ENCODE measurements at regions not wholly inside any gene's neighbourhood (a gene's known extent, or its start where the extent isn't known, plus 50 kb on each side); places are given as distances from the start of the nearest gene placed in this dataset.
A peak's percentile ranks its signal among the peaks of the same experiment; 100 is the strongest.
"Not testable (repeated sequence)": the region's sequence is repeated elsewhere in the genome, so short reads cannot be mapped to it uniquely, and the experiment has no call there.

- not testable (repeated sequence) for H3K36me3 Mint-ChIP-seq; H3K4me3 Mint-ChIP-seq; H3K27ac Mint-ChIP-seq; H3K9me3 Mint-ChIP-seq; ATAC-seq (replicated peaks); DNase-seq; H3K4me1 Mint-ChIP-seq
- H3K27me3 Mint-ChIP-seq = peaks cover 5 to 17% of the 10 kb centered on the region in 2 donors
These were observed 65.3 kb upstream of the PRR5 start for GRCh38 chr22:44636502-44637206.

DNA sequence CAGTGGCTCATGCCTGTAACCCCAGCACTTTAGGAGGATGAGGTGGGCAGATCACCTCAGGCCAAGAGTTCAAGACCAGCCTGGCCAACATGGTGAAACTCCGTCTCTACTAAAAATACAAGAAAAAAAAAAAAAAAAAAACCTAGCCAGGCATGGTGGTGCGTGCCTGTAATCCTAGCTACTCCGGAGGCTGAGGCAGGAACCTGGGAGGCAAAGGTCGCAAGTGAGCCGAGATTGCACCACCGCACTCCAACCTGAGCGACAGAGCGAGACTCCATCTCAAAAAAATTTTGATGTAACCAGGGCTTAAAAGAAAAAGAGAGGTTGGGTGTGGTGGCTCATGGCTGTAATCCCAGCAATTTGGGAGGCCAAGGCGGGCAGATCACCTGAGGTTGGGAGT, 66.4 kb upstream of the PRR5 start:
- DNase-seq; H3K27ac Mint-ChIP-seq; H3K9me3 Mint-ChIP-seq; H3K4me1 Mint-ChIP-seq; H3K4me3 Mint-ChIP-seq; ATAC-seq (replicated peaks); H3K36me3 Mint-ChIP-seq: not testable (repeated sequence)
- peaks cover 5 to 16% of the 10 kb centered on the region in 2 donors for H3K27me3 Mint-ChIP-seq

DNA sequence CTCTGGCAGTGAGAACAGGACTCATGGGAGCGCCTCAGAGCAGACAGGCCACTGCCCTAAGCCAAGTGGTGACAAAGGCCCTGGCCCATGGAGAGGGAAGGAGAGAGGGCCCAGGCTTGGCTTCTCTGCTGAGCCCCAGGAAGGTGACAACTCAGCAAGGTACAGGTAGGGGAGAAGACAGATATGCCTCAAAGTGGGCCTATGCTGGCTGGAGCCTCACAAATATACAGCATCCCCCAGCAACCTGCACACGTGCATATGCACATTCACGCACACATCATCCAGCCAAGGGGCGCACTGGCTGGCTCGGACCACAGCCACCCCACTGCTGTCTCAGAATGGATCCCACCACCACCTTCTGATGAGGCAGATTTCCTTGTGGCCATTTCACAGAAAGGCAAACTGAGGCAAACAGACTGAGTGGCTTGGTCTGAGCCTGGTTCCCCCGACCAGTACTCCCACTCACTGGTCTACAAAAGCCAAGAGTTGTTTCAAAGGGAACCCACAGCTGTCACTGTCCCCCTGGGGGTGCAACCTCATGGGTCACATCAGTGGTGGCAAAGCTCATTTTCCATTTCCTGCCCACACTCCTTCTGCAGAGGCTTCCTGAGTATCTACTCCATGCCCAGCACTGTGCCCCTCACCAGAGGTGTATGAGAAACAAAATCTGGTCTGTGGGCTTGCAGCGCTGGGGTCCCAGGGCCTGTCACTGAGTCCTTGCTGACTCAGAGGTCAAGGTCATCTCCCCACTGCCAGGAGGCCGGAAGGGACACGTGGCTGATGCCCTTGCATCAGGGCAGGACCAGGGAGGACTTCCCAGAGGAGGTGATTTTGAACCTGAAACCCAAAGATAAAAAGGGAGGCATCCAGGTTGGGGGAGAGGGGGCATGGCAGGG, 67.3 kb upstream of the PRR5 start:
- Mint-ChIP-seq H3K27ac (peak overlapping the region; percentile 6), H3K9me3 (peaks cover 4 to 6% of the 10 kb centered on the region in 2 donors), H3K4me1 (peaks cover 3 to 5% of the 10 kb centered on the region in 2 donors), H3K4me3 (no peak overlapping the region), H3K27me3 (peaks cover 5 to 13% of the 10 kb centered on the region in 2 donors), H3K36me3 (peaks cover 0 to 2% of the 10 kb centered on the region in 2 donors)
- no peak for DNase-seq
- ATAC-seq (replicated peaks) = peak; percentile 29 to 38

DNA sequence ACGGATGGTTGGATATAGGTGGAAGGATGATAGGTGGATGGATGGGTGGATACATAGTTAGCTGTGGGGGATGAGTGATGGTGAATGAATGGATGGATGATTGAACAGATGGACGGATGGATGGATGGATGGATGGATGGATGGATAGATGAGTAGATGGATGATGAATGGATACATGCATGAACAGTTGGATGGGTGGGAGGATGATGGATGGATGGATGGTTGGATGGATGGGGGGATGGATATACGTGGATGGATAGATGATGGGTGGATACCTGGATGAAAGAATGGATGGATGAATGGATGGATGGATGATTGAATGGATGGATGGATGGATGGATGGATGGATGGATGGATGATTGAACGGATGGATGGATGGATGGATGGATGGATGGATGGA, 68.4 kb upstream of the PRR5 start:
- Mint-ChIP-seq H3K9me3 (peaks cover 4 to 6% of the 10 kb centered on the region in 2 donors), H3K27me3 (peaks cover 5 to 6% of the 10 kb centered on the region in 2 donors), H3K4me1 (peaks cover 3 to 5% of the 10 kb centered on the region in 2 donors), H3K36me3 (peaks cover 0 to 2% of the 10 kb centered on the region in 2 donors), H3K4me3 (no peak overlapping the region), H3K27ac (no peak overlapping the region)
- DNase-seq (no peak), ATAC-seq (replicated peaks) (no peak)

GRCh38 chr22:44632541-44633396, 69.2 kb upstream of the PRR5 start:
- H3K4me3 Mint-ChIP-seq = no peak overlapping the region
- peaks cover 4 to 6% of the 10 kb centered on the region in 2 donors for H3K9me3 Mint-ChIP-seq
- peaks cover 12 to 13% of the 10 kb centered on the region in 2 donors for H3K27me3 Mint-ChIP-seq
- H3K4me1 Mint-ChIP-seq = peaks cover 3 to 5% of the 10 kb centered on the region in 2 donors
- no peak overlapping the region for H3K27ac Mint-ChIP-seq
- peaks cover 0 to 2% of the 10 kb centered on the region in 2 donors for H3K36me3 Mint-ChIP-seq
- DNase-seq = no peak
- no peak for ATAC-seq (replicated peaks)

DNA sequence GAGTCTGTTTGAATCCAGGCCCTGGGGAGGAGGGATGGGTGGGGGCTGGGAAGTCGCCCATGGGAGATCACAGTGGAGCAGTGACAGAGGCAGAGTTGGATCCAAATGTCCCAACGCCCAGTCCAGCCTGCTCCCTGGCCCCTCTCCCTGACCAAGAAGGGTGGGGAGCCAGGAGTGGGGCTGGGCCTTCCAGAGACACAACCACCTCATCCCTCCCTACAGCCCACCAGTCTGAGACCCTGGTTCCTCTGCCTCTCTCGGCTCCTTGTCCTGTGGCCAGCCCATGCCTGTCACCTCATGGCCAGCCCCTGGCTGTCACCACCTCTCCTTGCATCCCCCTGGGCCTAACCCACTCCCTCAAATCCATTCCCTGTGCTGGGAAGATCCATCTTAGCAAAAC, 71.2 kb upstream of the PRR5 start:
- ATAC-seq (replicated peaks) (no peak), DNase-seq (no peak)
- peaks cover 0 to 4% of the 10 kb centered on the region in 2 donors for H3K9me3 Mint-ChIP-seq
- peaks cover 0 to 2% of the 10 kb centered on the region in 2 donors for H3K36me3 Mint-ChIP-seq
- H3K4me1 Mint-ChIP-seq = peaks cover 4 to 5% of the 10 kb centered on the region in 2 donors
- no peak overlapping the region for H3K27ac Mint-ChIP-seq
- no peak overlapping the region for H3K4me3 Mint-ChIP-seq
- peaks cover 12 to 23% of the 10 kb centered on the region in 2 donors for H3K27me3 Mint-ChIP-seq

DNA sequence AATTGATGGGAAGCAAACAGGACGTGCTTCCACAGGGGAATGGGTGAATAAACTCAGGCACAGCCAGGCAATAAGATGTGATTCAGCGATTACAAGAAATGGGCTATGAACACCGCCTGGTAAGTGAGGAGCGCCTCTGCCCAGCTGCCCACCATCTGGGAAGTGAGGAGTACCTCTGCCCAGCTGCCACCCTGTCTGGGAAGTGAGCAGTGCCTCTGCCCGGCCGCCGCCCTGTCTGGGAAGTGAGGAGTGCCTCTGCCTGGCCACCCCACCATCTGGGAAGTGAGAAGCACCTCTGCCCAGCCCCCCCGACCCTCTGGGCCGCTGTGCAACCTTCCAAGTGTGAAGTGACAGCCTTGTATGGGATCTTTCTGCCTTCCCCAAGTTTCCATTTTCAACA, 73.2 kb upstream of the PRR5 start:
- H3K4me3 Mint-ChIP-seq = no peak overlapping the region
- ATAC-seq (replicated peaks) = no peak
- no peak overlapping the region for H3K27ac Mint-ChIP-seq
- H3K9me3 Mint-ChIP-seq = peaks cover 0 to 4% of the 10 kb centered on the region in 2 donors
- peaks cover 22 to 33% of the 10 kb centered on the region in 2 donors for H3K27me3 Mint-ChIP-seq
- peaks cover 0 to 2% of the 10 kb centered on the region in 2 donors for H3K4me1 Mint-ChIP-seq
- DNase-seq = no peak
- H3K36me3 Mint-ChIP-seq = peaks cover 0 to 2% of the 10 kb centered on the region in 2 donors

DNA sequence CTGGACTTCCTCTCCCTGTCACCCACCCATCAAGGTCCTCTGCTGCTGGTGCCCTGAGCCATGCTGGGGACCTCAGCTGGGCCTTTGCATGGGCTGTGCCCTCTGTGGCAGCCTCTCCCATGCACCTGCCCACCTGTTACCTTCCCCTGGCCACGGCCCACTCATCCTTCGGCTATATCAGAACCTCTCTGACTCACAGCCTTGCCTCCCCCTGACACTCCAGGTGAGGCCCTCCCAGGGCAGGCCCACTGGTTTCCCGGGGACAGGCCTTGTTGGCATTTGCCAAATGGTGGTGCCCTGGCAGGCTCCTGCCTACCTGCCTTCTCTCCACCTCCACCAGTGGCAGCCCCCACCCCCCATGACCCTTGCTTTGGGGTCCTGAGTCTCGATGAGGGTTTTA, 73.7 kb upstream of the PRR5 start:
- Mint-ChIP-seq H3K9me3 (peaks cover 0 to 4% of the 10 kb centered on the region in 2 donors), H3K4me3 (no peak overlapping the region), H3K36me3 (peaks cover 0 to 2% of the 10 kb centered on the region in 2 donors), H3K27me3 (peaks cover 27 to 38% of the 10 kb centered on the region in 2 donors), H3K27ac (no peak overlapping the region), H3K4me1 (peaks cover 0 to 2% of the 10 kb centered on the region in 2 donors)
- ATAC-seq (replicated peaks) = no peak
- DNase-seq = no peak

GRCh38 chr22:44627521-44628139, 74.4 kb upstream of the PRR5 start:
- H3K36me3 Mint-ChIP-seq = peaks cover 0 to 2% of the 10 kb centered on the region in 2 donors
- H3K4me3 Mint-ChIP-seq = no peak overlapping the region
- H3K27me3 Mint-ChIP-seq = peaks cover 31 to 41% of the 10 kb centered on the region in 2 donors
- no peak for DNase-seq
- peaks cover 0 to 4% of the 10 kb centered on the region in 2 donors for H3K9me3 Mint-ChIP-seq
- no peak overlapping the region for H3K27ac Mint-ChIP-seq
- no peak for ATAC-seq (replicated peaks)
- peaks cover 0 to 2% of the 10 kb centered on the region in 2 donors for H3K4me1 Mint-ChIP-seq

- H3K36me3 Mint-ChIP-seq = peaks cover 0 to under 1% of the 10 kb centered on the region in 2 donors
- peak; percentile 61 for DNase-seq
- no peak overlapping the region for H3K4me3 Mint-ChIP-seq
- H3K27me3 Mint-ChIP-seq = peaks cover 33 to 38% of the 10 kb centered on the region in 2 donors
- H3K9me3 Mint-ChIP-seq = peaks cover 0 to 2% of the 10 kb centered on the region in 2 donors
- peak; percentile 78 to 81 for ATAC-seq (replicated peaks)
- H3K27ac Mint-ChIP-seq = no peak overlapping the region
- peaks cover 0 to 2% of the 10 kb centered on the region in 2 donors for H3K4me1 Mint-ChIP-seq
These were observed 75.9 kb upstream of the PRR5 start for GRCh38 chr22:44625981-44626687.

GRCh38 chr22:44625421-44625760, 76.6 kb upstream of the PRR5 start:
- Mint-ChIP-seq H3K27ac (no peak overlapping the region), H3K27me3 (peaks cover 35 to 39% of the 10 kb centered on the region in 2 donors)

GRCh38 chr22:44624689-44625420, 77.1 kb upstream of the PRR5 start:
- DNase-seq (no peak), ATAC-seq (replicated peaks) (no peak)
- Mint-ChIP-seq H3K4me3 (no peak overlapping the region), H3K27me3 (peaks cover 35 to 40% of the 10 kb centered on the region in 2 donors), H3K27ac (no peak overlapping the region), H3K4me1 (peaks cover 0 to 4% of the 10 kb centered on the region in 2 donors), H3K36me3 (no peaks in the 10 kb centered on the region), H3K9me3 (no peaks in the 10 kb centered on the region)

More at GRCh38 chr22:44625421-44625760, 76.6 kb upstream of the PRR5 start:
- no peaks in the 10 kb centered on the region for H3K9me3 Mint-ChIP-seq
- H3K4me3 Mint-ChIP-seq = no peak overlapping the region
- peaks cover 0 to 4% of the 10 kb centered on the region in 2 donors for H3K4me1 Mint-ChIP-seq
- H3K36me3 Mint-ChIP-seq = no peaks in the 10 kb centered on the region
- DNase-seq (no peak), ATAC-seq (replicated peaks) (no peak)
